SK-N-SH (cell line): ENCODE measurements at regions not wholly inside any gene's neighbourhood (a gene's known extent, or its start where the extent isn't known, plus 50 kb on each side); places are given as distances from the start of the nearest gene placed in this dataset.

Experiments used
- CTCF ChIA-PET: fragments of 300-600, 350-600 bp; formaldehyde crosslinking; extraction: SDS; loops from one replicate; lab custom pipeline; 2021; lab: Yijun Ruan, JAX
- POLR2A ChIA-PET: fragments of 350-600 bp; sonication (Branson Sonifier 250); formaldehyde crosslinking; extraction: SDS; loops from one replicate; lab custom pipeline; 2020; ENCODE audit warnings: antibody characterized with exemption, inconsistent platforms; lab: Yijun Ruan, JAX
- DNase-seq: peaks from one replicate; pipeline ENCODE4 v3.0.0; 2012
- H2AFZ ChIP-seq: fragments of 200-600 bp; sonication (generic); 2 replicates; pipeline ENCODE4 v1.8.1; 2016; ENCODE audit warnings: antibody characterized with exemption, mild to moderate bottlenecking, low read depth
- H3F3A ChIP-seq: fragments of 200-600 bp; sonication (generic); replicated peaks from 2 replicates; pipeline ENCODE3; 2016; ENCODE audit warnings: antibody characterized with exemption, mild to moderate bottlenecking; ENCODE audit not compliant: insufficient read depth
- H3K27ac ChIP-seq, 2 experiments: fragments of 200-500 bp in 1 of 2; fragments of 200-600 bp in 1 of 2; sonication (Bioruptor generic) in 1 of 2; sonication (generic), shearing (Covaris generic) in 1 of 2; 2 replicates each; pipeline versions ENCODE4 v1.5.1 to v1.6.1; 2014 to 2016; ENCODE audit warnings: low read depth in 2 of 2, inconsistent platforms in 1 of 2, low read length in 1 of 2, mild to moderate bottlenecking in 1 of 2, mixed read lengths in 1 of 2
- H3K27me3 ChIP-seq: fragments of 200-600 bp; sonication (generic), shearing (Covaris generic); 2 replicates; pipeline ENCODE4 v1.6.1; 2016; ENCODE audit warnings: mixed run types; ENCODE audit not compliant: insufficient read depth
- H3K36me3 ChIP-seq, 2 experiments: fragments of 200-500 bp in 1 of 2; fragments of 200-600 bp in 1 of 2; sonication (Bioruptor generic) in 1 of 2; sonication (generic) in 1 of 2; replicated peaks in 1 of 2; 2 replicates each; pipeline versions ENCODE3 to v1.5.1; 2014 to 2016; ENCODE audit warnings: low read length in 1 of 2, mild to moderate bottlenecking in 1 of 2; ENCODE audit not compliant: insufficient read depth in 2 of 2, control insufficient read depth in 1 of 2
- H3K4me1 ChIP-seq, 2 experiments: fragments of 200-500 bp in 1 of 2; fragments of 200-600 bp in 1 of 2; sonication (Bioruptor generic) in 1 of 2; sonication (generic), shearing (Covaris generic) in 1 of 2; 2 replicates each; pipeline versions ENCODE4 v1.5.1 to v1.6.1; 2014 to 2016; ENCODE audit warnings: low read depth in 1 of 2, low read length in 1 of 2, mixed run types in 1 of 2; ENCODE audit not compliant: insufficient read depth in 2 of 2, control insufficient read depth in 1 of 2
- H3K4me2 ChIP-seq: fragments of 200-600 bp; sonication (generic), shearing (Covaris generic); 2 replicates; pipeline ENCODE4 v1.6.1; 2017; ENCODE audit warnings: mixed run types
- H3K4me3 ChIP-seq, 2 experiments: fragments of 200-500 bp in 1 of 2; fragments of 200-600 bp in 1 of 2; sonication (Bioruptor generic) in 1 of 2; sonication (generic), shearing (Covaris generic) in 1 of 2; 2 replicates each; pipeline versions ENCODE4 v1.5.1 to v1.8.1; 2014 to 2016; ENCODE audit warnings: low read depth in 2 of 2, inconsistent platforms in 1 of 2, low read length in 1 of 2, mild to moderate bottlenecking in 1 of 2, mixed read lengths in 1 of 2, moderate library complexity in 1 of 2
- H3K79me2 ChIP-seq: fragments of 200-600 bp; sonication (generic); 2 replicates; pipeline ENCODE4 v1.8.1; 2017; ENCODE audit warnings: mild to moderate bottlenecking; ENCODE audit not compliant: insufficient read depth
- H3K9ac ChIP-seq: fragments of 200-600 bp; sonication (generic); 2 replicates; pipeline ENCODE4 v1.6.1; 2017; ENCODE audit warnings: mixed run types
- H3K9me2 ChIP-seq: fragments of 200-600 bp; sonication (generic); 2 replicates; pipeline ENCODE4 v1.6.1; 2017; ENCODE audit warnings: mixed run types
- H3K9me3 ChIP-seq: fragments of 200-600 bp; sonication (generic); 2 replicates; pipeline ENCODE4 v1.6.1; 2017; ENCODE audit warnings: mixed run types, mild to moderate bottlenecking, moderate library complexity
- H4K20me1 ChIP-seq: fragments of 200-600 bp; sonication (generic); 2 replicates; pipeline ENCODE4 v1.6.1; 2017; ENCODE audit warnings: mild to moderate bottlenecking, mixed run types; ENCODE audit not compliant: insufficient read depth
- CHD2 ChIP-seq: fragments of 150-350 bp; IDR thresholded peaks from 2 replicates; pipeline ENCODE4 v1.6.1; 2018; ENCODE audit warnings: low read length; ENCODE audit not compliant: partially characterized antibody
- ELF1 ChIP-seq: IDR thresholded peaks from 2 replicates; pipeline ENCODE4 v1.4.0; 2012
- EZH2phosphoT487 ChIP-seq: fragments of 200-600 bp; sonication (generic); IDR thresholded peaks from 2 replicates; pipeline ENCODE4 v1.6.1; 2017; ENCODE audit warnings: low read depth, mixed run types, mild to moderate bottlenecking, antibody characterized with exemption, moderate library complexity, borderline replicate concordance
- FOXJ3 ChIP-seq: sonication (generic); formaldehyde crosslinking; IDR thresholded peaks from 2 replicates; pipeline ENCODE4 v1.5.1; 2020; ENCODE audit warnings: mild to moderate bottlenecking, missing genetic modification reagents
- FOXM1 ChIP-seq: IDR thresholded peaks from 2 replicates; pipeline ENCODE4 v1.4.0; 2012; ENCODE audit warnings: low read depth, mild to moderate bottlenecking
- GABPA ChIP-seq: IDR thresholded peaks from 2 replicates; pipeline ENCODE4 v1.4.0; 2012; ENCODE audit warnings: low read depth, mild to moderate bottlenecking
- GATA2 ChIP-seq: sonication (generic); formaldehyde crosslinking; IDR thresholded peaks from 2 replicates; pipeline ENCODE4 v1.5.0; 2020; ENCODE audit warnings: mild to moderate bottlenecking, missing genetic modification reagents
- JUND ChIP-seq: IDR thresholded peaks from 2 replicates; pipeline ENCODE4 v1.4.0; 2012
- MEF2A ChIP-seq: IDR thresholded peaks from 2 replicates; pipeline ENCODE4 v1.4.0; 2012; ENCODE audit warnings: low read depth, borderline replicate concordance
- MXI1 ChIP-seq: IDR thresholded peaks from 2 replicates; pipeline ENCODE4 v1.6.1; 2012; ENCODE audit warnings: mild to moderate bottlenecking, low read depth, low read length, improper control_type of control experiment
- NFIC ChIP-seq: IDR thresholded peaks from 2 replicates; pipeline ENCODE4 v1.4.0; 2012; ENCODE audit warnings: borderline replicate concordance
- POLR2AphosphoS5 ChIP-seq: IDR thresholded peaks from 2 replicates; pipeline ENCODE4 v1.6.1; 2012; ENCODE audit warnings: low read depth, low read length
- RAD21 ChIP-seq: IDR thresholded peaks from 2 replicates; pipeline ENCODE4 v1.6.1; 2012; ENCODE audit warnings: mild to moderate bottlenecking, low read length
- RCOR1 ChIP-seq: fragments of 150-350 bp; IDR thresholded peaks from 2 replicates; pipeline ENCODE4 v1.6.1; 2017; ENCODE audit warnings: antibody characterized with exemption, low read length
- RFX5 ChIP-seq: IDR thresholded peaks from 2 replicates; pipeline ENCODE4 v1.6.1; 2012; ENCODE audit warnings: mild to moderate bottlenecking, improper control_type of control experiment, low read length
- RXRA ChIP-seq: IDR thresholded peaks from 2 replicates; pipeline ENCODE4 v1.4.0; 2012; ENCODE audit warnings: low read depth, mild to moderate bottlenecking, borderline replicate concordance
- TCF12 ChIP-seq: IDR thresholded peaks from 2 replicates; pipeline ENCODE4 v1.4.0; 2012
- TEAD4 ChIP-seq: IDR thresholded peaks from 2 replicates; pipeline ENCODE4 v1.4.0; 2012; ENCODE audit warnings: mild to moderate bottlenecking, borderline replicate concordance; ENCODE audit not compliant: insufficient read depth
- YY1 ChIP-seq: IDR thresholded peaks from 2 replicates; pipeline ENCODE4 v1.4.0; 2012; ENCODE audit warnings: low read depth, mild to moderate bottlenecking
- WGBS: methylation state at CpG from one replicate; pipeline ENCODE4 v1.1.6; 2017; ENCODE audit warnings: low lambda C conversion rate; 5-methylcytosine and 5-hydroxymethylcytosine counted together
- TF ChIP-seq, protein P1 (sequence below): fragments of 150-350 bp; IDR thresholded peaks from 2 replicates; pipeline ENCODE4 v1.6.1; 2017; ENCODE audit warnings: antibody characterized with exemption, low read length, low read depth, borderline replicate concordance
- TF ChIP-seq, protein P2 (sequence below): IDR thresholded peaks from 2 replicates; pipeline ENCODE4; 2012
- TF ChIP-seq, protein P3 (sequence below): IDR thresholded peaks from 2 replicates; pipeline ENCODE4 v1.6.1; 2012; ENCODE audit warnings: mild to moderate bottlenecking, low read depth, low read length, moderate library complexity

DNA sequence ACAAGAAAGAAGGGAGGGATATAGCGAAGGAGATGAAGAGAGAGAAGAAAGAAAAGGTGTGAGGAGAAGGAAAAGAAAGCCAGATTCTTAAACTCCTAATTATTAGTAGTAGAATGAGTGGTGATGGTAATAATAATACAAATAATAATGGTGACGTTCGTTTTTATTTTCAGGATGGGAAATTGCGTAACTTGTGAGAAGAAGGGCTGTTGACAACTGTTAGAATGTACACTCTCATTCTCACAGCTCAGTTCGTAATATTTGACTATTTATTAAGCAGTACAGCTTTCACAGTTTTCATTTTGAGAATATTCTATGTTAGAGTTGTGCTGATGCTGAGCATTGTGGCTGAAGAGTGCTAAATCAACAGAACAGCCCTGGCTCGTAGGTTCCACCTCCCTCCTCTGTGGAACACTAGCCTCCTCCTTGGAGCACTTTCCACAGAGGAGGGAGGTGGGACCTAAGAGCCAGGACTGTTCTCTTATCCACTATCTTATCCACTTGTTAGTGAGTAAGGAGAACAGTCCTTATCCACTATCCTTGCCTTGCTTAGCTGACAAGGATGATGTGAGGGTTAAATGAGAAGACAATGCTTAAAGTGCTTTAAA, 258.3 kb upstream of the VLDLR start:
- 45% methylated on average over 6 of the region's 6 CpGs for WGBS
- no peak for DNase-seq
- TF ChIP-seq ELF1, result no peak
- no peak for TF ChIP-seq GABPA
- no peak for TF ChIP-seq YY1
- TF ChIP-seq JUND, result no peak
- TF ChIP-seq, protein P1, sequence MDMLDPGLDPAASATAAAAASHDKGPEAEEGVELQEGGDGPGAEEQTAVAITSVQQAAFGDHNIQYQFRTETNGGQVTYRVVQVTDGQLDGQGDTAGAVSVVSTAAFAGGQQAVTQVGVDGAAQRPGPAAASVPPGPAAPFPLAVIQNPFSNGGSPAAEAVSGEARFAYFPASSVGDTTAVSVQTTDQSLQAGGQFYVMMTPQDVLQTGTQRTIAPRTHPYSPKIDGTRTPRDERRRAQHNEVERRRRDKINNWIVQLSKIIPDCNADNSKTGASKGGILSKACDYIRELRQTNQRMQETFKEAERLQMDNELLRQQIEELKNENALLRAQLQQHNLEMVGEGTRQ, result no peak
- TF ChIP-seq RFX5, result no peak

DNA sequence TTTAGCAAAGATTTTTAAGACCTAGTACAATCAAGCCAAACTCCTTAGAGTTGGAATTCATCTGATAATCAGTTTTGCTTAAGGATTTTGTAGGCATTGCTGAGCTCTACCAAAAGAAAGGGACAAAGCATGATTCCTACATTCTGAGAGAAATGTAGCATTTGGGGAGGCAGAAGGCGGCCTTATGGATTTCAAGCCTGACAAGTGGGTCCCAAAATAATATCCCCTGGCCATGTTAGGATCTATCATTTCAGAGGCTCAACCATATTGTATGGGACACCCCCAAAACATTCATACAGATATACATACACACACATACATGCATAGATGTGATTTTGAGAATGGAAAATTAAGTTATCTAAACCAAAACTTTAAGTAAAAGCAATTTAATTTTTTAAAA, 257.8 kb upstream of the VLDLR start:
- Histone ChIP-seq H2AFZ (no peak overlapping the region), H3K4me3 (no peak overlapping the region), H3K9me3 (no peaks in the 10 kb centered on the region), H3K4me1 (peaks cover 0 to 2% of the 10 kb centered on the region in 2 experiments; a peak in 1 of 4 replicates), H3K4me2 (no peak overlapping the region), H3K27ac (no peak overlapping the region), H3K79me2 (no peaks in the 10 kb centered on the region), H3F3A (no peaks in the 10 kb centered on the region), H3K36me3 (no peaks in the 10 kb centered on the region), H4K20me1 (no peaks in the 10 kb centered on the region), H3K9me2 (no peaks in the 10 kb centered on the region), H3K9ac (no peak overlapping the region), H3K27me3 (no peaks in the 10 kb centered on the region)
- ChIA-PET CTCF (no interaction called here), POLR2A (no interaction called here)
- DNase-seq, result no peak
- WGBS, result 24% methylated on average over 1 of the region's 1 CpG
- TF ChIP-seq FOXM1 (no peak), CHD2 (no peak), NFIC (no peak), GATA2 (CRISPR knock-in tag) (no peak), MEF2A (no peak), RCOR1 (no peak), EZH2phosphoT487 (no peak), MXI1 (no peak), TCF12 (no peak), FOXJ3 (no peak), POLR2AphosphoS5 (no peak), RXRA (no peak), RAD21 (no peak), TEAD4 (no peak)
- TF ChIP-seq, protein P2, sequence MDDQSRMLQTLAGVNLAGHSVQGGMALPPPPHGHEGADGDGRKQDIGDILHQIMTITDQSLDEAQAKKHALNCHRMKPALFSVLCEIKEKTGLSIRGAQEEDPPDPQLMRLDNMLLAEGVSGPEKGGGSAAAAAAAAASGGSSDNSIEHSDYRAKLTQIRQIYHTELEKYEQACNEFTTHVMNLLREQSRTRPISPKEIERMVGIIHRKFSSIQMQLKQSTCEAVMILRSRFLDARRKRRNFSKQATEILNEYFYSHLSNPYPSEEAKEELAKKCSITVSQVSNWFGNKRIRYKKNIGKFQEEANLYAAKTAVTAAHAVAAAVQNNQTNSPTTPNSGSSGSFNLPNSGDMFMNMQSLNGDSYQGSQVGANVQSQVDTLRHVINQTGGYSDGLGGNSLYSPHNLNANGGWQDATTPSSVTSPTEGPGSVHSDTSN, result no peak
- TF ChIP-seq, protein P3, sequence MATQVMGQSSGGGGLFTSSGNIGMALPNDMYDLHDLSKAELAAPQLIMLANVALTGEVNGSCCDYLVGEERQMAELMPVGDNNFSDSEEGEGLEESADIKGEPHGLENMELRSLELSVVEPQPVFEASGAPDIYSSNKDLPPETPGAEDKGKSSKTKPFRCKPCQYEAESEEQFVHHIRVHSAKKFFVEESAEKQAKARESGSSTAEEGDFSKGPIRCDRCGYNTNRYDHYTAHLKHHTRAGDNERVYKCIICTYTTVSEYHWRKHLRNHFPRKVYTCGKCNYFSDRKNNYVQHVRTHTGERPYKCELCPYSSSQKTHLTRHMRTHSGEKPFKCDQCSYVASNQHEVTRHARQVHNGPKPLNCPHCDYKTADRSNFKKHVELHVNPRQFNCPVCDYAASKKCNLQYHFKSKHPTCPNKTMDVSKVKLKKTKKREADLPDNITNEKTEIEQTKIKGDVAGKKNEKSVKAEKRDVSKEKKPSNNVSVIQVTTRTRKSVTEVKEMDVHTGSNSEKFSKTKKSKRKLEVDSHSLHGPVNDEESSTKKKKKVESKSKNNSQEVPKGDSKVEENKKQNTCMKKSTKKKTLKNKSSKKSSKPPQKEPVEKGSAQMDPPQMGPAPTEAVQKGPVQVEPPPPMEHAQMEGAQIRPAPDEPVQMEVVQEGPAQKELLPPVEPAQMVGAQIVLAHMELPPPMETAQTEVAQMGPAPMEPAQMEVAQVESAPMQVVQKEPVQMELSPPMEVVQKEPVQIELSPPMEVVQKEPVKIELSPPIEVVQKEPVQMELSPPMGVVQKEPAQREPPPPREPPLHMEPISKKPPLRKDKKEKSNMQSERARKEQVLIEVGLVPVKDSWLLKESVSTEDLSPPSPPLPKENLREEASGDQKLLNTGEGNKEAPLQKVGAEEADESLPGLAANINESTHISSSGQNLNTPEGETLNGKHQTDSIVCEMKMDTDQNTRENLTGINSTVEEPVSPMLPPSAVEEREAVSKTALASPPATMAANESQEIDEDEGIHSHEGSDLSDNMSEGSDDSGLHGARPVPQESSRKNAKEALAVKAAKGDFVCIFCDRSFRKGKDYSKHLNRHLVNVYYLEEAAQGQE, result no peak
- TF ChIP-seq, protein P1, result no peak

More for the DNA sequence above, 258.3 kb upstream of the VLDLR start:
- CTCF ChIA-PET, result no interaction called here
- H3K4me1 ChIP-seq, result peaks cover 0 to 2% of the 10 kb centered on the region in 2 experiments; a peak in 1 of 4 replicates
- H3K9me3 ChIP-seq, result no peaks in the 10 kb centered on the region
- POLR2A ChIA-PET, result no interaction called here
- no peak overlapping the region for H2AFZ ChIP-seq
- no peak overlapping the region for H3K9ac ChIP-seq
- H3K4me3 ChIP-seq, result no peak overlapping the region
- no peaks in the 10 kb centered on the region for H3K9me2 ChIP-seq
- H3K27ac ChIP-seq, result no peak overlapping the region
- H3K79me2 ChIP-seq, result no peaks in the 10 kb centered on the region
- no peak overlapping the region for H3K4me2 ChIP-seq
- H4K20me1 ChIP-seq, result no peaks in the 10 kb centered on the region
- H3K36me3 ChIP-seq, result no peaks in the 10 kb centered on the region
- H3F3A ChIP-seq, result no peaks in the 10 kb centered on the region
- no peaks in the 10 kb centered on the region for H3K27me3 ChIP-seq
